ENCODE measurements at regions not wholly inside any gene's neighbourhood (a gene's known extent, or its start where the extent isn't known, plus 50 kb on each side); places are given as distances from the start of the nearest gene placed in this dataset.
"Not testable (repeated sequence)": the region's sequence is repeated elsewhere in the genome, so short reads cannot be mapped to it uniquely, and the experiment has no call there.

GRCh38 chr7:68400783-68401182, 1197.5 kb upstream of the AUTS2 start:
- Mint-ChIP-seq H3K27me3 (no peaks in the 10 kb centered on the region), H3K9me3 (peaks cover 17% of the 10 kb centered on the region), H3K4me3 (no peak overlapping the region), H3K4me1 (ENCODE audit: low read depth in 2 of 2) (no peaks in the 10 kb centered on the region), H3K27ac (no peak overlapping the region), H3K36me3 (peaks cover 7% of the 10 kb centered on the region)
- ATAC-seq (no peak), DNase-seq (ENCODE audit: low spot score) (no peak)

GRCh38 chr7:68401313-68401712, 1197.0 kb upstream of the AUTS2 start:
- Mint-ChIP-seq H3K27ac (no peak overlapping the region), H3K27me3 (no peaks in the 10 kb centered on the region), H3K9me3 (peaks cover 15% of the 10 kb centered on the region), H3K4me1 (ENCODE audit: low read depth in 2 of 2) (no peaks in the 10 kb centered on the region), H3K4me3 (no peak overlapping the region), H3K36me3 (peaks cover 7% of the 10 kb centered on the region)
- DNase-seq (ENCODE audit: low spot score) (no peak), ATAC-seq (no peak)

DNA sequence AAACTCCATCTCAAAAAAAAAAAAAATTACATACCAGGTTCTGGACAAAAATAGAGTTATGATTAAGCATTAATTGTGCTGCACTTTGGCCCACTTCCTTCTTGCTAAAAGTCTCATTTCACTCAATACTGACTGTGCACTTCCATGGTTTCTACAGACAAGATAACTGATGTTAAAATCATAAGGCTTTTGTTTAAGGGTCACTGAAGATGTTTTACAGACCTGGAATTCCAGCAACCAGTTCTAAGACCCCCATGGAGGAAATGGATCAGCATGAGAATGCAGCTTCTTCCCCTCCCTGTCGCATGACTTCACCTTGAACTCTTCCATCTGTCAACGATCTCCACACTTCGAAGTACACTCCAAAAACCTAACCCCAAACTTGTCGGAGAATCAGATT, 1191.8 kb upstream of the AUTS2 start:
- H3K4me1 Mint-ChIP-seq (ENCODE audit: low read depth in 2 of 2) = no peaks in the 10 kb centered on the region
- H3K27me3 Mint-ChIP-seq = no peaks in the 10 kb centered on the region

DNA sequence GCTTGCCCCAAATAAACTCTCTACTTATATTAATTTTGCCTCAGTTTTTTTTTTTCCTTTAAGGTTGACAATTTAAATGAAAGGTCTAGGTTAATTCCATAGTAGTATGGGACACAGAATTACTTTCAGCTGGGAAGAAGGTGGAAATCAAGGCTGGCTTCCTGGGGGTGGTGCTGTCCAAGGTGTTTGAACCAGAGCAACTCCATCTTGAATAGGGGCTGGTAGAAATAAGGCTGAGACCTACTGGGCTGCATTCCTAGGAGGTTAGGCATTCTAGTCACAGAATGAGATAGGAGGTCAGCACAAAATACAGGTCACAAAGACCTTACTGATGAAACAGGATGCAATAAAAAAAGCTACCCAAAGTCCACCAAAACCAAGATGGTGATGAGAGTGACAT, 1190.8 kb upstream of the AUTS2 start:
- no peak overlapping the region for H3K4me3 Mint-ChIP-seq
- H3K36me3 Mint-ChIP-seq = no peaks in the 10 kb centered on the region
- H3K9me3 Mint-ChIP-seq = peaks cover 7% of the 10 kb centered on the region
- H3K27ac Mint-ChIP-seq = no peak overlapping the region
- no peak for ATAC-seq
- no peak for DNase-seq (ENCODE audit: low spot score)
- H3K4me1 Mint-ChIP-seq (ENCODE audit: low read depth in 2 of 2) = no peaks in the 10 kb centered on the region
- no peaks in the 10 kb centered on the region for H3K27me3 Mint-ChIP-seq

More for the DNA sequence above, 1191.8 kb upstream of the AUTS2 start:
- H3K9me3 Mint-ChIP-seq = peaks cover 3% of the 10 kb centered on the region
- H3K36me3 Mint-ChIP-seq = no peaks in the 10 kb centered on the region
- no peak overlapping the region for H3K27ac Mint-ChIP-seq
- no peak for ATAC-seq
- H3K4me3 Mint-ChIP-seq = no peak overlapping the region
- no peak for DNase-seq (ENCODE audit: low spot score)

DNA sequence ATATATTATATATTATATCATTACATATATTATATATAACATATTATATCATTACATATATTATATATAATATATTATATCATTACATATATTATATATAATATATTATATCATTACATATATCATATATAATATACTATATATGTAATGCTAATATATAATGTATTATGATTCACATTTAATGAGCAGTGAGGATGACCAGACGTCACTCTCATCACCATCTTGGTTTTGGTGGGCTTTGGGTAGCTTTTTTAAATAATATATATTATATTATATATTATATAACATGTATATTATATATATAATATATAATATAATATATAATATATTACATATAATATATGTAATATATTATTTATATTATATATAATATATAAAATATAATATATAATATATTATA, 1189.4 kb upstream of the AUTS2 start:
- peaks cover 7% of the 10 kb centered on the region for H3K9me3 Mint-ChIP-seq
- ATAC-seq = no peak
- no peak overlapping the region for H3K4me3 Mint-ChIP-seq
- no peaks in the 10 kb centered on the region for H3K4me1 Mint-ChIP-seq (ENCODE audit: low read depth in 2 of 2)
- no peaks in the 10 kb centered on the region for H3K27me3 Mint-ChIP-seq
- no peaks in the 10 kb centered on the region for H3K36me3 Mint-ChIP-seq
- no peak overlapping the region for H3K27ac Mint-ChIP-seq
- DNase-seq (ENCODE audit: low spot score) = no peak

GRCh38 chr7:68409851-68410250, 1188.4 kb upstream of the AUTS2 start:
- Mint-ChIP-seq H3K9me3 (peaks cover 7% of the 10 kb centered on the region), H3K27me3 (no peaks in the 10 kb centered on the region), H3K4me1 (ENCODE audit: low read depth in 2 of 2) (no peaks in the 10 kb centered on the region), H3K4me3 (no peak overlapping the region), H3K27ac (no peak overlapping the region), H3K36me3 (no peaks in the 10 kb centered on the region)
- DNase-seq (ENCODE audit: low spot score) = no peak
- ATAC-seq = no peak

- H3K36me3 Mint-ChIP-seq; ATAC-seq; DNase-seq (ENCODE audit: low spot score); H3K4me1 Mint-ChIP-seq (ENCODE audit: low read depth in 2 of 2); H3K27ac Mint-ChIP-seq; H3K27me3 Mint-ChIP-seq; H3K4me3 Mint-ChIP-seq; H3K9me3 Mint-ChIP-seq: not testable (repeated sequence)
Observed at GRCh38 chr7:68410693-68411092, 1187.6 kb upstream of the AUTS2 start.

DNA sequence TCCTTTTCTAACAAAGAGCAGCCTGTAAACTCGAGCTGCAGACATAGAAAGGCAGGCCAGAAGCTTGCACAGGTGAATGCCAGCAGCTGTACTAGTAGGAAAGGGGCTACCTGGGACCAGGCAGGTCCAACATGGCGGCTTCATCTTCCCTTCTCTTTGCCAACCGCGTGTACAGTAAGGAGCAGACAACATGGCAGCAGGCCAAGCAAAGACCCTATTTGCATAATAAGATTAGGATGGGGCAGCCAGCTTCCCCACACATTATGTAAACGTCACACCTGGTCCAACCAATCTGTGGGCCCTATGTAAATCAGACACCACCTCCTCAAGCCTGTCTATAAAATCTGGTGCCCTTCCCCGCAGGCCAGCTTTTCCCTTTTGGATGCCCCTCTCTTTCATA, 1186.5 kb upstream of the AUTS2 start:
- no peak for ATAC-seq
- H3K27ac Mint-ChIP-seq = no peak overlapping the region
- no peaks in the 10 kb centered on the region for H3K4me1 Mint-ChIP-seq (ENCODE audit: low read depth in 2 of 2)
- no peak for DNase-seq (ENCODE audit: low spot score)
- H3K27me3 Mint-ChIP-seq = no peaks in the 10 kb centered on the region
- no peaks in the 10 kb centered on the region for H3K36me3 Mint-ChIP-seq
- no peak overlapping the region for H3K4me3 Mint-ChIP-seq
- peaks cover 6% of the 10 kb centered on the region for H3K9me3 Mint-ChIP-seq

- ATAC-seq (no peak), DNase-seq (ENCODE audit: low spot score) (no peak)
- no peaks in the 10 kb centered on the region for H3K36me3 Mint-ChIP-seq
Observed at GRCh38 chr7:68414631-68415425, 1183.4 kb upstream of the AUTS2 start.

DNA sequence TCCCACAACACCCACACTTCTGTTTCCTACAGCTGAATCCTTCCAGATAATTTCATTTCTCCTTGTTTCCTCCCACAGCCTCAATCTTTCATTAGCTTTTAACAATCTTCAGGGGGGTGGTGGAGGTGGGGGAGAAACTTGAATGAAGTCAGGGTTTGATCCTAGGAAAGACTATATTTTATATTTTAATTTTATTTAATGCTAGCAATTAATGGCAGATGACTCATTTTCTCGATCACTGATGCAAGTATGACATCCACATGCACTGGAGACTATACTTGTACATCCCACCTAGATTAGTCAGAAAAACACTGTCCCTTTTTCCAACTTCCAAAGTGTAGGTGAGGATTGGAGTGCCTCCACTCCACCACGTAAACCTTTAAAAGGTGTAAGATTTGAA, 1181.3 kb upstream of the AUTS2 start:
- peaks cover 9% of the 10 kb centered on the region for H3K9me3 Mint-ChIP-seq
- H3K4me3 Mint-ChIP-seq = no peak overlapping the region
- no peaks in the 10 kb centered on the region for H3K36me3 Mint-ChIP-seq
- no peak overlapping the region for H3K27ac Mint-ChIP-seq
- DNase-seq (ENCODE audit: low spot score) (no peak), ATAC-seq (no peak)
- H3K27me3 Mint-ChIP-seq = no peaks in the 10 kb centered on the region
- H3K4me1 Mint-ChIP-seq (ENCODE audit: low read depth in 2 of 2) = no peaks in the 10 kb centered on the region

More at GRCh38 chr7:68414631-68415425, 1183.4 kb upstream of the AUTS2 start:
- Mint-ChIP-seq H3K4me3 (no peak overlapping the region), H3K9me3 (peaks cover 9% of the 10 kb centered on the region), H3K27me3 (no peaks in the 10 kb centered on the region), H3K27ac (no peak overlapping the region), H3K4me1 (ENCODE audit: low read depth in 2 of 2) (no peaks in the 10 kb centered on the region)

- Mint-ChIP-seq H3K9me3 (peaks cover 5% of the 10 kb centered on the region), H3K4me1 (ENCODE audit: low read depth in 2 of 2) (no peaks in the 10 kb centered on the region), H3K27ac (no peak overlapping the region), H3K27me3 (no peaks in the 10 kb centered on the region), H3K36me3 (no peaks in the 10 kb centered on the region), H3K4me3 (no peak overlapping the region)
- ATAC-seq (no peak), DNase-seq (ENCODE audit: low spot score) (no peak)
Observed at GRCh38 chr7:68417659-68418058, 1180.6 kb upstream of the AUTS2 start.

DNA sequence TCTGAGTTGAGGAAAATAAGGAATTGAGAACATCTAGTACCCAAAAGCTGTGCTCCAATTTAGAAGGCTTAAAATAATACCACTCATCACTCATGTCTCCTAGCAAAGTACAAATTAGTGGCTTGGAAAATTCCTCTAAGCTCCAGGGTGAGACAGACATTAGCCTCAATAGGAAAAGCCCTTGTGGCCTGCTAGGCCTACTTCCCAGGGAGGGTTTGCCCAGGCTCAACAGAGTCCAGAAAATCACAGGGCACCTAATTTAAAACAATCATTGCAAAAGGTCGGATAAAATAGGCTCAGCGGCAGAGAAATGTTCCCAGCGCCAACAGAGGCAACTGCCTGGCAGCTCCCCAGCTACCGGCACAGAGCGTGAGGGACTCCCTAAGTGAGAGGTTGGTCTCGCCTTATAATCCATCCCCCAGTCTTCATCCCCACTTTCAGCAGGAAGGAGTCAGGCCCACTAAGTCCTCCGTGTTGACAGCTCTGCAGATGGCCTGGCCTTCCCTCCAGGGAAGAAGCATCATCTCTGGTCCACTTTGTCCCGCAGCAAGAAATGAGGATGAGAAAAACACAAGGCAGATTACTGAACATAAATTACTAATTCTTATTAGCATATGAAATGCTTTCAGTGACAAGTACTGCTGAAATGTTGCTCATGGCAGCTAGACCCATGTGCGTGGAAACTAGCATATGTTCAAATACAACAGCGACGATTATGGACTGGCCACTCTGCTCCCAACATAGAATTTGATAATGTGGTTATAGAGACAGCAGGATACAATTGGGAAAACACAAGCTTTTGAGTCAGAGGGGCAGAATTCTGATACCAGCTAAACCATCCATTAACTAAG, 1177.7 kb upstream of the AUTS2 start:
- Mint-ChIP-seq H3K27ac (no peak overlapping the region), H3K4me3 (no peak overlapping the region), H3K4me1 (ENCODE audit: low read depth in 2 of 2) (no peaks in the 10 kb centered on the region), H3K36me3 (no peaks in the 10 kb centered on the region), H3K9me3 (peaks cover 5% of the 10 kb centered on the region), H3K27me3 (no peaks in the 10 kb centered on the region)
- no peak for ATAC-seq
- no peak for DNase-seq (ENCODE audit: low spot score)

- H3K27me3 Mint-ChIP-seq = no peaks in the 10 kb centered on the region
- ATAC-seq = no peak
- no peak for DNase-seq (ENCODE audit: low spot score)
- no peak overlapping the region for H3K4me3 Mint-ChIP-seq
- H3K27ac Mint-ChIP-seq = no peak overlapping the region
- H3K36me3 Mint-ChIP-seq = no peaks in the 10 kb centered on the region
- H3K4me1 Mint-ChIP-seq (ENCODE audit: low read depth in 2 of 2) = no peaks in the 10 kb centered on the region
- H3K9me3 Mint-ChIP-seq = peaks cover 5% of the 10 kb centered on the region
Observed at GRCh38 chr7:68421712-68422111, 1176.6 kb upstream of the AUTS2 start.

GRCh38 chr7:68422281-68422680, 1176.0 kb upstream of the AUTS2 start:
- peaks cover 4% of the 10 kb centered on the region for H3K36me3 Mint-ChIP-seq
- no peak for DNase-seq (ENCODE audit: low spot score)
- peaks cover 8% of the 10 kb centered on the region for H3K9me3 Mint-ChIP-seq
- H3K27ac Mint-ChIP-seq = no peak overlapping the region
- H3K27me3 Mint-ChIP-seq = no peaks in the 10 kb centered on the region
- no peak overlapping the region for H3K4me3 Mint-ChIP-seq
- no peaks in the 10 kb centered on the region for H3K4me1 Mint-ChIP-seq (ENCODE audit: low read depth in 2 of 2)
- ATAC-seq = no peak
